ENCODE measurements at regions not wholly inside any gene's neighbourhood (a gene's known extent, or its start where the extent isn't known, plus 50 kb on each side); places are given as distances from the start of the nearest gene placed in this dataset.

DNA sequence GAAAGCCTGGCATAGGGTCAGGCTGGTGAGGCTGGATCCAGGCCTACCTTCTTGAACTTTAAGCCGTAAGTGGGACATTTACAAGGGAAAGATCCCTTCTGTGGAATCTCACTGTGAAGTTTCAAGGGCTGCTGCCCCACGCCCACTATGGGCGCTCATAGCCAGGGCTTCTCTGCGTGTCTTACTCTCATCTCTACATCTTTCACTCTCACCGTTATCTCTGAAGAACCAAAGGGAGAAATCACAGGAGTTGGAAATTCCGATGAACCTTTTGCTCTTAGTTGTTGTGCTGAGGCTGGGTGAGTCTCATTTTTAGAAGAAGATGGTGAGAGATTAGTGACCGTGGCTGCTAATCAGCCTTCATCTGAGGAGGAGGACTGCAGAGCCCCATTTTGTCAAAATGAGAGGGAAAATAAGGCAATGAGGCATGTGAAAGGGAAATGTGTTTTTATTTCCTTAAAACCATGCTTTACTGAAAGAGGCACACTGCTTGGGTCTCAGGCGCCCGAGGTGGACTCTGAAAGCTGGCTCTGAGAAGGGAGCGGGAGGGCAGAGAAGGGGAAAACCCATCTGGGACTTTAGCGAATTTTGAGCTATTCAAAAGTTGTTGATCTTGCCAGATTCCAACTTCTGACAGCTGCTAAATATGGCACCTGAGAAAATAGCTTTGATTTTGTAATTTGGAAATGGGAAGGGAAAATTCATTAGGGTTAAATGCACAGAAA lies 301.5 kb downstream of the CLIC5 start:
- DNase-seq = no peak
- Histone ChIP-seq H3K27me3 (replicated peaks in 1 of 7) (peaks cover 0 to 15% (median 0%) of the 10 kb centered on the region in 7 donors), H3K4me1 (peaks cover 0 to 20% (median 5%) of the 10 kb centered on the region in 6 donors), H3K4me3 (no peak overlapping the region), H3K36me3 (no peaks in the 10 kb centered on the region), H3K27ac (no peak overlapping the region), H3K9me3 (no peaks in the 10 kb centered on the region)
- WGBS, 5 donors = 59 to 78% (median 71%) methylated on average over 11 of the region's 11 CpGs
- no peak for TF ChIP-seq POLR2AphosphoS5 (IDR thresholded peaks at IDR 0.05)
- no peak for TF ChIP-seq POLR2A (IDR thresholded peaks at IDR 0.05)
- TF ChIP-seq, protein P1, sequence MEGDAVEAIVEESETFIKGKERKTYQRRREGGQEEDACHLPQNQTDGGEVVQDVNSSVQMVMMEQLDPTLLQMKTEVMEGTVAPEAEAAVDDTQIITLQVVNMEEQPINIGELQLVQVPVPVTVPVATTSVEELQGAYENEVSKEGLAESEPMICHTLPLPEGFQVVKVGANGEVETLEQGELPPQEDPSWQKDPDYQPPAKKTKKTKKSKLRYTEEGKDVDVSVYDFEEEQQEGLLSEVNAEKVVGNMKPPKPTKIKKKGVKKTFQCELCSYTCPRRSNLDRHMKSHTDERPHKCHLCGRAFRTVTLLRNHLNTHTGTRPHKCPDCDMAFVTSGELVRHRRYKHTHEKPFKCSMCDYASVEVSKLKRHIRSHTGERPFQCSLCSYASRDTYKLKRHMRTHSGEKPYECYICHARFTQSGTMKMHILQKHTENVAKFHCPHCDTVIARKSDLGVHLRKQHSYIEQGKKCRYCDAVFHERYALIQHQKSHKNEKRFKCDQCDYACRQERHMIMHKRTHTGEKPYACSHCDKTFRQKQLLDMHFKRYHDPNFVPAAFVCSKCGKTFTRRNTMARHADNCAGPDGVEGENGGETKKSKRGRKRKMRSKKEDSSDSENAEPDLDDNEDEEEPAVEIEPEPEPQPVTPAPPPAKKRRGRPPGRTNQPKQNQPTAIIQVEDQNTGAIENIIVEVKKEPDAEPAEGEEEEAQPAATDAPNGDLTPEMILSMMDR (IDR thresholded peaks at IDR 0.05 in 8 of 11, conservative IDR thresholded peaks at IDR 0.05 in 3 of 11) = no peak
- intact Hi-C loops (cut with DNase I; ENCODE audit: low total_unique reads) = loop anchor here (10.0 kb wide), 1 partner anchor 1239 kb away; no protein-coding TSS in a partner anchor
